Gastrocnemius medialis (tissue), 4 donors: ENCODE measurements at regions not wholly inside any gene's neighbourhood (a gene's known extent, or its start where the extent isn't known, plus 50 kb on each side); places are given as distances from the start of the nearest gene placed in this dataset.

ENCODE experiments used
- CTCF ChIP-seq, 5 experiments: fragments of 450-650 bp in 3 of 5; fragments of 200-600 bp in 2 of 5; sonication (generic) in 2 of 5; IDR thresholded peaks in 4 of 5; conservative IDR thresholded peaks in 1 of 5; 1 replicate in 4 of 5; 2 replicates in 1 of 5; pipeline ENCODE4 v1.5.1; 2016 to 2019; ENCODE audit warnings: antibody characterized with exemption in 5 of 5, mild to moderate bottlenecking in 3 of 5, moderate library complexity in 3 of 5
- POLR2A ChIP-seq, 2 donors: fragments of 450-650 bp; IDR thresholded peaks; one replicate each; pipeline ENCODE4 v1.6.1; 2017; ENCODE audit warnings: antibody characterized with exemption in 2 of 2, mild to moderate bottlenecking in 2 of 2, moderate library complexity in 2 of 2

GRCh38 chr5:99272576-99272975 is 343.8 kb upstream of the CHD1 start:
- no peak for TF ChIP-seq POLR2A (IDR thresholded peaks at IDR 0.05)
- TF ChIP-seq CTCF (IDR thresholded peaks at IDR 0.05 in 4 of 5, conservative IDR thresholded peaks at IDR 0.05 in 1 of 5): no peak
